ENCODE measurements at regions not wholly inside any gene's neighbourhood (a gene's known extent, or its start where the extent isn't known, plus 50 kb on each side); places are given as distances from the start of the nearest gene placed in this dataset.

DNA sequence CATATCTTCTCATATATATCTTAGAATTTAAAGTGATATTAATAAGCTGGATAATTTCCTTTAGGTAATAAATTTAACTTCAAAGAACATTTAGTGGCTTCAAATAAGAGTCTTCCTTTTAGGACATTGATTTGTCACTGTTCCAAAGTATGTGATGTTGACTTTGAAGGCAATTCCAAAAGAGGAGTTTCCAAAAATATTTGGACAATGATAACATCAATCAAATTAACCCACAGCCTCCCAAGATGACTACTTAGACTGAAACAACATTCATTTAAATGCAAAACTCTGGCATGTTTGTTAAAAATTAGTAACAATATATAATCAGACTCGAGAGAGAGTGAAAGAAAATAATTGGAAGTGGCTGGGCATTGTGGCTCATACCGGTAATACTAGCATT is 211.1 kb downstream of the OGFRL1 start:
- intact Hi-C loops (cut with micrococcal nuclease; ENCODE audit: unreplicated experiment): no loop called here
- POLR2A ChIA-PET: interaction anchor here (0.6 to 1.2 kb wide), 4 partner anchors 14 to 136 kb away, joined by 3 to 4 read pairs (median 4); no protein-coding TSS in a partner anchor
- TF ChIP-seq, protein P1, sequence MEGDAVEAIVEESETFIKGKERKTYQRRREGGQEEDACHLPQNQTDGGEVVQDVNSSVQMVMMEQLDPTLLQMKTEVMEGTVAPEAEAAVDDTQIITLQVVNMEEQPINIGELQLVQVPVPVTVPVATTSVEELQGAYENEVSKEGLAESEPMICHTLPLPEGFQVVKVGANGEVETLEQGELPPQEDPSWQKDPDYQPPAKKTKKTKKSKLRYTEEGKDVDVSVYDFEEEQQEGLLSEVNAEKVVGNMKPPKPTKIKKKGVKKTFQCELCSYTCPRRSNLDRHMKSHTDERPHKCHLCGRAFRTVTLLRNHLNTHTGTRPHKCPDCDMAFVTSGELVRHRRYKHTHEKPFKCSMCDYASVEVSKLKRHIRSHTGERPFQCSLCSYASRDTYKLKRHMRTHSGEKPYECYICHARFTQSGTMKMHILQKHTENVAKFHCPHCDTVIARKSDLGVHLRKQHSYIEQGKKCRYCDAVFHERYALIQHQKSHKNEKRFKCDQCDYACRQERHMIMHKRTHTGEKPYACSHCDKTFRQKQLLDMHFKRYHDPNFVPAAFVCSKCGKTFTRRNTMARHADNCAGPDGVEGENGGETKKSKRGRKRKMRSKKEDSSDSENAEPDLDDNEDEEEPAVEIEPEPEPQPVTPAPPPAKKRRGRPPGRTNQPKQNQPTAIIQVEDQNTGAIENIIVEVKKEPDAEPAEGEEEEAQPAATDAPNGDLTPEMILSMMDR (conservative IDR thresholded peaks at IDR 0.05; ENCODE audit: low read length): no peak
- TF ChIP-seq EZH2phosphoT487 (IDR thresholded peaks at IDR 0.05; ENCODE audit: borderline replicate concordance, low read depth, low read length): no peak
- CTCF ChIA-PET (ENCODE audit: unreplicated experiment): no interaction called here
- no TSS peak for BruUV-seq (replicated peaks)
- no peak for DNase-seq (ENCODE audit: low spot score)
- no peaks in the 10 kb centered on the region for H3K9me2 ChIP-seq (ENCODE audit: insufficient read depth, low read length)
- peaks cover 22% of the 10 kb centered on the region for H3K4me1 ChIP-seq (ENCODE audit: insufficient read depth, low read length, poor library complexity, severe bottlenecking)
- H3K4me3 ChIP-seq (ENCODE audit: low read depth, low read length, poor library complexity, severe bottlenecking): no peak overlapping the region
- no peak overlapping the region for H3K27ac ChIP-seq (ENCODE audit: low read depth, low read length, poor library complexity, severe bottlenecking)
- H4K20me1 ChIP-seq (ENCODE audit: insufficient read depth, low read length): no peaks in the 10 kb centered on the region
- no peak overlapping the region for H2AFZ ChIP-seq (ENCODE audit: low read length)
- no peaks in the 10 kb centered on the region for H3K9me3 ChIP-seq (ENCODE audit: low read length)
- no peaks in the 10 kb centered on the region for H3K36me3 ChIP-seq (ENCODE audit: insufficient read depth, low read length)
- no peaks in the 10 kb centered on the region for H3K79me2 ChIP-seq (ENCODE audit: insufficient read depth, low read depth, low read length)
- H3K4me2 ChIP-seq (ENCODE audit: low read length): no peak overlapping the region

- no peak overlapping the region for H2AFZ ChIP-seq (ENCODE audit: low read length)
- no peak for DNase-seq (ENCODE audit: low spot score)
- H3K9me3 ChIP-seq (ENCODE audit: low read length): no peaks in the 10 kb centered on the region
- CTCF ChIA-PET (ENCODE audit: unreplicated experiment): no interaction called here
- no peak overlapping the region for H3K27ac ChIP-seq (ENCODE audit: low read depth, low read length, poor library complexity, severe bottlenecking)
- TF ChIP-seq, protein P1 (conservative IDR thresholded peaks at IDR 0.05; ENCODE audit: low read length): no peak
- no peak for TF ChIP-seq EZH2phosphoT487 (IDR thresholded peaks at IDR 0.05; ENCODE audit: borderline replicate concordance, low read depth, low read length)
- no peaks in the 10 kb centered on the region for H4K20me1 ChIP-seq (ENCODE audit: insufficient read depth, low read length)
- intact Hi-C loops (cut with micrococcal nuclease; ENCODE audit: unreplicated experiment): no loop called here
- POLR2A ChIA-PET: interaction anchor here (0.6 to 1.6 kb wide), 2 partner anchors 11 to 16 kb away, joined by 4 read pairs; no protein-coding TSS in a partner anchor
- no TSS peak for BruUV-seq (replicated peaks)
- H3K79me2 ChIP-seq (ENCODE audit: insufficient read depth, low read depth, low read length): no peaks in the 10 kb centered on the region
- no peaks in the 10 kb centered on the region for H3K36me3 ChIP-seq (ENCODE audit: insufficient read depth, low read length)
- no peaks in the 10 kb centered on the region for H3K4me1 ChIP-seq (ENCODE audit: insufficient read depth, low read length, poor library complexity, severe bottlenecking)
- H3K4me2 ChIP-seq (ENCODE audit: low read length): no peak overlapping the region
- H3K9me2 ChIP-seq (ENCODE audit: insufficient read depth, low read length): no peaks in the 10 kb centered on the region
- no peak overlapping the region for H3K4me3 ChIP-seq (ENCODE audit: low read depth, low read length, poor library complexity, severe bottlenecking)
These were observed 213.6 kb downstream of the OGFRL1 start for GRCh38 chr6:71502168-71502567.

GRCh38 chr6:71502956-71503355 is 214.3 kb downstream of the OGFRL1 start:
- no peak for DNase-seq (ENCODE audit: low spot score)
- BruUV-seq (replicated peaks): no TSS peak
- ChIA-PET POLR2A (interaction anchor here (0.6 kb wide), 2 partner anchors 15 to 34 kb away, joined by 4 to 8 read pairs; no protein-coding TSS in a partner anchor), CTCF (ENCODE audit: unreplicated experiment) (no interaction called here)
- H4K20me1 ChIP-seq (ENCODE audit: insufficient read depth, low read length): no peaks in the 10 kb centered on the region
- H3K4me2 ChIP-seq (ENCODE audit: low read length): no peak overlapping the region
- TF ChIP-seq EZH2phosphoT487 (IDR thresholded peaks at IDR 0.05; ENCODE audit: borderline replicate concordance, low read depth, low read length): no peak
- TF ChIP-seq, protein P1 (conservative IDR thresholded peaks at IDR 0.05; ENCODE audit: low read length): no peak
- H3K4me1 ChIP-seq (ENCODE audit: insufficient read depth, low read length, poor library complexity, severe bottlenecking): no peaks in the 10 kb centered on the region
- H3K9me3 ChIP-seq (ENCODE audit: low read length): no peaks in the 10 kb centered on the region
- no peak overlapping the region for H3K27ac ChIP-seq (ENCODE audit: low read depth, low read length, poor library complexity, severe bottlenecking)
- no peak overlapping the region for H3K4me3 ChIP-seq (ENCODE audit: low read depth, low read length, poor library complexity, severe bottlenecking)
- no peaks in the 10 kb centered on the region for H3K79me2 ChIP-seq (ENCODE audit: insufficient read depth, low read depth, low read length)
- no peak overlapping the region for H2AFZ ChIP-seq (ENCODE audit: low read length)
- no peaks in the 10 kb centered on the region for H3K36me3 ChIP-seq (ENCODE audit: insufficient read depth, low read length)
- intact Hi-C loops (cut with micrococcal nuclease; ENCODE audit: unreplicated experiment): no loop called here
- H3K9me2 ChIP-seq (ENCODE audit: insufficient read depth, low read length): no peaks in the 10 kb centered on the region
